Ureter (tissue), 1 donor: ENCODE measurements at regions not wholly inside any gene's neighbourhood (a gene's known extent, or its start where the extent isn't known, plus 50 kb on each side); places are given as distances from the start of the nearest gene placed in this dataset.

Experiments used
- DNase-seq: peaks from one replicate; pipeline ENCODE4 v3.0.0-alpha.2; 2020; ENCODE audit warnings: low spot score
- donor health status: DM: yes; HTN: yes; CAD: no.

DNA sequence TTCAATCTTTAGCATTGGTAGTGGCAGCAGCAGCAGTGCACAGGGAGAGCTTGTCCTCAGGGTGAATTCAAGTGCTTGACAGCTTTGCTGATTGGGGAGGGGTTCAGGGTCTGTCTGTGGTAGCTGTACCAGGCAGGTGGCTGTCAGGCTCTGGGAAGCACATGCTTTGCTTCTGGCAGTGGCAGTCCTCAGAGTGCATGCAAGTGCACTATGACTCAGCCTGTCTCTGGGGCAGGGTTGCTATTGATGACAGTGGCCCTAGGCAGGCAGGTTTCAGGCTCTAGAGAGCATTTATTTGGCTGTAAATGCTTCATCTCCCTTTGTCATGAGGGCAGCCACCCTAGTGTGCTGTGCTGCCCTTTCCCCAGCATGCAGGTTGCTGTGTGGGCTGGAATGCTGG is 251.9 kb upstream of the LRRC7 start:
- DNase-seq: no peak

DNA sequence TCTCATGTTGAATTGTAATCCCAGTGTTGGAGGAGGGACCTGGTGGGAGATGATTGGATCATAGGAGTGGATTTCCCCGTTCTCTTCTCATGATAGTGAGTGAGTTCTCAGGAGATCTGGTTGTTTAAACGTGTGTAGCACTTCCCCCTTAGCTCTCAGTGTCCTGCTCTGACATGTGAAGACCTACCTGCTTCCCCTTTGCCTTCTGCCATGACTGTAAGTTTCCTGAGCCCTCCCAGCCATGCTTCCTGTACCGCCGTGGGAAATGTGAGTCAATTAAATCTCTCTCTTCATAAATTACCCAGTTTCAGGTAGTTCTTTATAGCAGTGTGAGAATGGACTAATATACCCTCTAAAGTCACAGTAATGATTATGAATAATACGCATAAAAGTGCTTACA is 248.4 kb upstream of the LRRC7 start:
- DNase-seq: no peak

DNA sequence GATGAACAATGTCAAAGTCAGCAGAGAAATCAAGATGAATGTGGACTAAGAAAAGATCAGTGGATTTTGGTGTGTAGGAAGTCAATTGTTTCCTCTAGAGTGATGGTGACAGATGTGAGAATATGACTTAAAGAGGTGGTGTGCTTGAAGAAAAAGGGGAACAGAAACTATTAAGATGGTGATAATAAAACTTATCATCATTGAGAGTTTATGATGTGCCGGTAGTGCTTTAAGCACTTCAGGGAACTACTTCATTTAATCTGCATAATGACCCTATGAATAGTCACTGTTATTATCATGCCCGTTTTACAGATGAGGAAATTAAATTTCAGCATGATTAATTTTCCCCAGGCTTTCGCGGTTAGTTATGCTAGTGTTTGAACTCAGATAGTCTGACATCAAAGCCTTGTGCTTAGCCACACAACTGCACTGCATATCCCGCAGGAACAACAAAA is 246.9 kb upstream of the LRRC7 start:
- no peak for DNase-seq

DNA sequence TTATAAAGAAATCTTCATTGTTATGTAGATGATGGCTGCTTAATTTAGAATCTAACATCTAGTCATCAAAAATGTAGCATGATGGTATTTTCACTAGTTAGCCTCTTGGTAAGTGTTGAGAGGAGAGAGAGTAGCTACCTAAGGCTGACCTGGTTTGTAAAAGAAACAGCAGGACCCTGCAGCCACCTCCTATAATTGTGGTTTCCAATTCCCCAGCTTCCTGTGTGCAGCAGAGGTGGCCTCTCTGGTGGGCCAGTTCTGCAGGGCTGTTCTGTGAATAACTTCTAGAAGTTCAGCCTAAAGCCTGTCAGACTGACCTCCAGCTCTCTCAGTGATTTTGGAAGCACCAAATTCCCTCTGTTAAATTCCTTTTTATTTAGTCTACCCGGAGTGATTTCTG is 246.4 kb upstream of the LRRC7 start:
- no peak for DNase-seq

DNA sequence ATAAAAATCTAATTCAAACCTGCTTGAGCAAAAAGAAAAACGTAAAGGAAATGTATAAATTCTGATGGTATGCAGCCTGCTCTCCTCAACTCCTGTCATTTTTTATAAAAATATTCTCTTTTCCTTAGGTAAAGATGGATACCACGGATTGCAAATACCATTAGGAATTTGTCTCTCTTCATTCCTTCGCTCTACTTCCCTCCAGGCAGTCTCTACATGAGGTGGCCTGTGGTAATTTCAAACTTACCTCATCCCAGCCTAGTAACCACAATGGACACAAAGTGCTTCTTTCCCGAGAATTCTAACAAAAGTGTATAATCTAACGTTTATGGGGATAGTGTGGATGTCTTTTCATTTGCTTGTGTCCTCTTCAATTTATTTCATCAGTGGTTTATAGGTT is 239.5 kb upstream of the LRRC7 start:
- DNase-seq: no peak

DNA sequence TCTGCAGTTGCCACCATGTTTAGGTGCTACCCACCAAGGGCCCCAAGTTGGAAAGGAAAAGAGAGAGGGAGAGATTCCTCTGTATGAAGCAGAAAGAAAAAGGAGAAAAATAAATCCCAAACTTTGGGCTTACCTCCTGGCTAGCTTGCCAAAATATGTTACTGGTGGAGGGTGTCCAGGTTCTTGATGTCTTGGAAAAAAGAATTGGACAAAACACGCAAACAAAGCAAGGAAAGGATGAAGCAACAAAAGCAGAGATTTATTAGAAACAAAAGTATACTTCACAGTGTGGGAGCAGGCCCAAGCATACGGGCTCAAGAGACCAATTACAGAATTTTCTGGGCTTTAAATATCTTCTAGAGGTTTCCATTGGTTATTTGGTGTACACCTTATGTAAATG is 204.5 kb upstream of the LRRC7 start:
- DNase-seq: no peak

DNA sequence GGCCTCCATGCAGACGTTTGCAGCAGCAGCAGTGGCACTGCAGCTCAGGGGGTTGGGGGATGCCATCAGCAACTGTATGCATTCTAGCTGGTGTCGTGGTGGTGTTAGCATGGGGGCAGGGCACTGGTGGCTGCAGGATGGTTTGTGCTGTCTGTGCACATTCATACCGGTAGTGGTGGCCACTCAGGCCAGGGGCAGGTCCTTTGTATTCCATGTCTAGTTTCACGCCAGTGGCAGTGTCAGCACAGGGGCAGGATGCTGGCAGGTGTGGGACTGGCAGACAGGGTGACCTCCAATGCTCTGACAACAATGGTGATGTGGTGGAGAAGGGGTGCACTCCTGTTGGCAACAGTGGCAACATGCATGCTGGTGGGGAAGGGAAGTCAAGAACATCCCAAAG is 194.2 kb upstream of the LRRC7 start:
- DNase-seq: no peak

DNA sequence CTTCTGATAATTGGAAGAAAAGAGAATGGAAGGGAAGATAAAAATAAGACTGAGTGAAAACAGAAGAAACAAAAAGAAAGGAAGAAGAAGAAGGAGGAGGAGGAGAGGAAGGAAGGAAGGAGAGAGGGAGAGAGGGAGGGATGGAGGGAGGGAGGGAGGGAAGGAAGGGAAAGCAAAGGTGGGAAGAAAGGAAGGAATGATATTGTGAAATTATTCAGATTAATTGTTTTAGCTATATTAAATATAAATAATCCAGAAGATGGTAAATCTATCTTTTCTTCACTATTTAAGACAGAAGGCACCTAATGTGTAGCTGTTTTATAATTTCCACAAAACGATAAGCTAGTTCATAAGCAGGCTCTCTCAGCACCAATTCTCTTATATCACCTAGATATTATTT is 191.3 kb upstream of the LRRC7 start:
- DNase-seq: no peak

DNA sequence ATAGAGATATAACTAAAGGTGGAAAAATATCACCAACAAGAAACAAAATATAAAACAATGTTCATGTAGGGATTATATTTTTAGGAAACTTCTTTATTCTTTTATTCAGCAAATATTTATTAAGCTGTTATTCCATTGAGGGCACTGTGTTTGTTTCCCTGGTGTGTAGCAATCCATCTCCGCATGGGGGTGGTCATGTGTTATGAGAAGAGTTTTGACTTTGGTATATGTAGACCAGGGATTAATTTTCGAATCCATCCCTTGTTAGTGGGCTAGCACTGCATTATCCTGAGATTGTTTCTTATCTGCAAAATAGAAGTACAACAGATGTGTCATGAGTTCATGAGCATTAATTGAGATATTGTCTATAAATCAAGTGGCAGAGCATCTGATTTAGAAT is 190.2 kb upstream of the LRRC7 start:
- DNase-seq: no peak

DNA sequence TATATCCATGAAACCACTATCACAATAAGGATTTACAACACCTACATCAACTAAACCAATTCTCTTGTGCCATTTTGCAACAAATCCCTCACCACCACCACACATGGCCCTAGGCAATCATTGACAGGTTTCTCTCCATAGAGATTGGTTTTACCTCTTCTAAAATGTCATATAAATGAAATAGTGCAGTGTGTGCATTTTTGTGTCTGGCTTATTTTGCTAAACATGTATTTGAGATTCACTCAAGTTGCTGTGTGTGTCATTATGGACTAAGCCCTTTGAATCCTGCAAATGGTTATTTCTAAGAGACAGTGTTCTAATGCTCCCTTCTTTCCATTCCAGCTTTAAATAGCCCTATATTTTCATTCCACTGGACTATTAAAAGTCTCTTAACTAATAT is 179.7 kb upstream of the LRRC7 start:
- no peak for DNase-seq

DNA sequence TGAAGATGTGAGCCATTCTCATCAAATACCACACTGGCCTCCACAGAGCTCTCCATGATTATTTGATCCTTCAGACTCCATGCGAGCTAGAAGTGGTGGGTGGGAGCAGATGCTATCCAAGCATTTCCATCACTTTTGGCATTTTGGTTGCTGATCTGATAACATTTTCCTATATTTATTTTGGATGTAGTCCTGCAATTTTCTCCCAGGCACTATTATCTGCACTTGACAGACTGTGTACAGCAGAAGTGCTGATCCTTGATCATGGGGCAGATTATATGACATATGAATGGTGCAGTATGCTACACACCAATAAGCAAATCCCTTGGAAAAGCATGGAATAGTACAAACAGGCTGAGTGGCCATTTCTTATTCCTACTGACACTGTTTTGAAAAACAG is 167.6 kb upstream of the LRRC7 start:
- DNase-seq: no peak

DNA sequence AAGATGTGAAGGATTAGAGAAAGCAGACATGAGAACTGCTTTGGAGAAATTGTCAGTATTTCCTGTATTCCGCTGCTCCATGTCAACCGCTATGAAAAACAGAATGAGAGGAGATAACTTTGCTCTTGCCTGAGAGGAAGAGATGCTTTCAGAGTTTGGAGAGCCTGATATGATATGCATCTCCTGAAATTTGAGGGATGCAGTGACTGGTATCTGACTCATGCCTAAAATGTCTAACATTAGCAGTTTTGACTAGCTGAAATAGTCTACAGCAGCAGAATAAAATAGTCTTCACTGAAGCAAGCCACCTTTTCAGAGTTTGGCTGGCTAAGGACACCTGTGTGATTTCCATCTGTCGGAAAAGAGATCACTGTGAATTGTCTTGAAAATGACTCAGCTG is 165.8 kb upstream of the LRRC7 start:
- DNase-seq: no peak

DNA sequence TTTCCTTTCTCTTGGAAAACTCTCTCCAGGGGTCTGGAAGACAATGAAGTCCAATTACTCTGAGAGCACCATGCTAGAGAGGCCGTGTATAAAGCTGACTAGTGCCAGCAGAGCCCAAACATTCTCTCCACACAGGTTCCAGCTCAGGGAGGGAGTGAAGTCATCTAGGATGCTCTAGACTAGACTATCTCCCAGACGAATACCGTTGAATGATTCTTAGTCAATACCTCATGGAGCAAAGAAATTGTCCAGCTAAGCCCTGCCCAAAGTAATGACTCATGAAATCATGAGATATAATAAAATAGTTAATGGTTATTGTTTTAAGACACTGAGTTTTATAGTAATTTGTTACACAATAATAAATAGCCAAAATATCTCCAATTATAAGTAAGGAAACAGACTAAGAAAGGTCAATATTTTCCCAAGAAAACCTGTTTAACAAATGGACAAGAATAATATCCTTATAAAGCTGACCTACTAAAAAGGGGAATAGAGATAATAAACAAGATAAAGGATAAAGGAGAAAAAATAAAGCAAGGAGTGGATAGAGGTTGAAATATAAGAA is 163.9 kb upstream of the LRRC7 start:
- no peak for DNase-seq

DNA sequence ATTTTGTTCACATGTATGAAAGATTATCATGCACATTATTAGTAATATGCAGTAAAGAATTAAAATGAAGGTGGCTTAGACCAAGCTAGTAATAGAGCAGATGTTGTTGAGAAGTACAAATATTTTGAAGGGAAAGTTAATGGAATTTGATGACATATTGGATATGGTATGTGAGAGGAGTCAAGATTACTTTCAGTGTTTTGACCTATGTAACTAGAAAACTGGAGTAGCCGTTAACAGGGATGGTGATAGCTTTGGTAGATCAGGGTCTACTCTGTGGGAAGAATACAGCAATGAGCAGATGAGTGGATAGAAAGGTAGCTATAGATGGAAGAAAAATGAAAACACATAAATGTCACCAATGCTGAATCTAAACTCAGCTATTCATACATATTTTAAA is 163.2 kb upstream of the LRRC7 start:
- no peak for DNase-seq

DNA sequence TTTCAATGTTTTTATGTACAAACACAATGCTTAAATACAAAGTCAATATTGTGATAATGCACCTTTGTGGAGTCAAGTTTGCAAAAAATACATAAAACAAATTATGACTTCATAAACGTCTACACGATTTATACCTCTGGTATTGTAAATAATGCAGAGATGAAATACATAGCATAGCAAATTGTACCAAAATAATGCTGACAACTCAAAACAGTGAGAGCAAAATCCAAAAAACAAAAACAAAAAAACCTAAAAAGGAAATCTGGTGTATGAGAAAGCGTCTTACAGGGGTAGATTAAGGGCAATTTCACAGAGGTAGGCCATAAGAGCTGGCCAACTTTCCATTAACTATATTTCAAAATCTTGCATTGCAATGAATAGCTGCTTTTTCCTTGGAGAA is 161.5 kb upstream of the LRRC7 start:
- DNase-seq: no peak

DNA sequence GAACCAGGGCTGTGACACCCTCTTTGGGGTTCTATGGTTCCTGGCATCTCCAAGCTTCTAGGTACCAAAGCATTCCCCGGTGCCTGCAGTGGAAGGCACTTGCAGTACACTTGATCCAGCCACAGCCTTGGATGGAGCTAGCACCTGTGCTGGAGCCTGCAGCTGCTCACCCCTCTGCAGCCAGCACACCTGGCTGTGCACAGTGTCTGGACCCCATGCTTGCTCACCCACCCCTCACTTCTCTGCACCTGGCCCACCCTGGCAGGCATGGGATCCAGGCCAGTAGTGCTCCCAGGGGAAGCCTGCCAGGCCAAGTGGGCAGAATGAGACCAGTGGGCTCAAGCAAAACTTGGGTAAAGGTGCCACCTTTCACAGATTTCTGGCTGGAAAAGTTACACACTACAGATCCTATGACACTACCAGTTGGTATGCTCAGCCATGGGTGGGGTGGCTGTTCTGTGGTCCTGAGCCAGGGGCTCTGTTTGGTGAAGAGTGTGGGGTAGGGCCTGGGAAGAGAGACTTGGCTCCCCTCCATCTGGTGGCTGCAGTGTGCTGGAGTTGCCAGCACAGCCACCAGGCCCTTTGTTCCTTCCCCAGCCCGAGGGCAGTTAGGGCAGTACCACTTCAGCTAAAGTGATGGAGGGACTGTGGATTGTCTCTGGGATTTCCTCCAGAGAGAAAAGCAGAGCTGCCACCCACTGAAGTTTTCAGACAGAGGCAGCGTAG is 157.8 kb upstream of the LRRC7 start:
- no peak for DNase-seq

DNA sequence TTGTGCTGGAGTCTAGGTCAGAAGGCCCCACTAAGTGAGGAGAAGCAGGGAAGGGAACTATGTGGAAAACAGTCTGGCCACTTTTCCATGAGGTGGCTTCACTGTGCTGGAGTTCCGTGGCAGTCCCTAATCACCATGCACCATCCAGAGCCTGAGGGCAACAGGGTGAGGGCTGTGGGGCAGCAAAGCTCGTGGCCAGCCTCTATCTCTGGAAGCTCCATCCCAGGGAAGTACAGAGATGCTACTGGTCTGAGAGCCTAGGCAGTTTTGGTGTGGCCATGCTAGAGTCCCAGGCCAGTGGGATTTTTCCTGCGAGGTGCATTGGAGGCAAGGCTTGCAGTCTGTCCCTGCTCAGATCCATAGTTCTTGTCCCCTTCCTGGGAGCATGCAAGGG is 157.3 kb upstream of the LRRC7 start:
- DNase-seq: no peak

DNA sequence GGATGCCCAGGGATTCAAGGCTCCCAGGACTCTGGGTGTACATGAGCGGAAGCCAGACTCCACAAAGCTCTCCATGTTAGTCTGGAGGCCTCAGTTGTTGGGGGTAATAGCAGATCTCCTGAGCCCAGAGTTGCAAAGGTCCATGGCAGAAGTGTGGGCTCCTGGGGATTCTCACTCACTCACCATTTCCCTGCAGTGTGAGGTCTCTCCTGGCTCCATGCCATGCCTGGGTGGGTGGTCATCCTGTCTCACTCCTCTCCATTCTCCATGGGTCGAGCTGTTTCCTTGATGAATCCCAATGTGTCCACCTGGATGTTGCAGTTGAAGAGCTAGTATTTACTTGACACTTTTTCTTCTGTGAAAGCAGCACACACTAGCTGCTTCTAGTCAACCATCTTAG is 156.8 kb upstream of the LRRC7 start:
- no peak for DNase-seq

DNA sequence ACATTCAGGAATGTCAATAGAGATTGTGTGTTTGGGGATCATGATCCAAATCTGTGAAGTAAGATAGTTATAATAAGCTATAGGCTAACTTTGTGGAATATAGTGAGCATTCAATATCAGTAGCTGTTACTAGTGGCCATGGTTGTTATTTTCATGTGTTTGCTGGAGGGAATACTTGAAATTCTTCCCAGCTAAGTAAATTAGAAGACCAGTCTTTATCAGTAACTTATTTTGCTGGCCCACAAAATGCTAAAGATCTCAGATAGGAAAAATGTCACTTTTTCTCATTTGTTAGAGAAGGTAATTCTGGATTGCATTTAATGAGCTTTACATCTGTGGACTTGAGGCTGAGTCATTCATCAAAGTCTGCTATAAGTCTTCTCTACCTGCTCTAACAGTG is 156.1 kb upstream of the LRRC7 start:
- no peak for DNase-seq

DNA sequence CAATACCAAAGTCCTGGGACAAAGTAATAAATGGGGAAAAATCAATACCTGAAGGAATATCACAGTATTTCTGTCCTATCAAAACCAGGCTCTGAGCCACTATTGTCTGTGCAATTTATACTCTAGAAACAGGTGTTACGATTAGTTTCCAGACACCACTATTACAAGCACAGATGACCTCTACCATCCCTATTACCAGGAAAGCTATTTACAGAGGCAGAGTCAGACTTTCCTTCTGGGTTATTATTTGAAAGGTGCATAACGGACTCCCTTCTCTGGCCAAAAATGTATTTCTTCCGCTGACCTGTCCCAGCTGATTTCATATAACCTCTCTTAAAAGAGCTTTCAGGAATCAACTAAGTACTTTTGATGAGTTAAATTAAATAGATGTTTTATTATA is 154.6 kb upstream of the LRRC7 start:
- no peak for DNase-seq

DNA sequence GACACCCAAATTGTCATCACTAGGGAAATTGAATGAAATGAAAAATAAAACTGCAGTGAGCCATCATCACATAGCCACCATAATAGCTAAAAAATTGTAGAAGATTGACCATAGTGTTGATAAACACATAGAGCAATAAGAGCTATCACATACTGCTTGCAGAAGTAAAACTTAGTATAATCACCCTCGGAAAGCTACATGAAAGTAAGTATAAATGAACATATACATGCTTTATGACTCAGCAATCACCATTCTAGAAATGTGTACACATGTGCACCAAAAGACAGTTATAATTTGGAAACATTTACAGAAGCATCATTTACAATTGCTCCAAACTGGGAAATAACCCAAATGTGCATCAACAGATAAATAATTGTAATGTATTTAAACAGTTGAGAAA is 153.1 kb upstream of the LRRC7 start:
- no peak for DNase-seq

DNA sequence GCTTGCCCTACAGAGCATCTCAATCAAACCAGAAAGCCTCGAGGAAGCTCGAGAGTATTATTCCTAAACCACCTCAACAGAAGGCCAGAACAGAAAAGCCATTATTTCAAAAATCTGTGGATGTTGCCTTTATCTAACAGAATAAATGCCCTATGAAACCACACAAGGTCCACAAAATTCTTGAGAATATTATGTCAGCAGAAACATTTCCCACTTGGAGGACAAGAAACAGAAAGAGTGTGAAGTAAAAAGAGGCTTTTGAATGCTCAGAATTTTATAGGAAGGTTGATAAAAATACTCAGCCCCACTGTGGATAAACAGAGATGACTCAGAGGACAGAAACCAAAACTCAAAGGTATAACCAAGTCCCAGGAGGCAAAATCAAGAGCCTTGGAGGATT is 146.4 kb upstream of the LRRC7 start:
- no peak for DNase-seq

DNA sequence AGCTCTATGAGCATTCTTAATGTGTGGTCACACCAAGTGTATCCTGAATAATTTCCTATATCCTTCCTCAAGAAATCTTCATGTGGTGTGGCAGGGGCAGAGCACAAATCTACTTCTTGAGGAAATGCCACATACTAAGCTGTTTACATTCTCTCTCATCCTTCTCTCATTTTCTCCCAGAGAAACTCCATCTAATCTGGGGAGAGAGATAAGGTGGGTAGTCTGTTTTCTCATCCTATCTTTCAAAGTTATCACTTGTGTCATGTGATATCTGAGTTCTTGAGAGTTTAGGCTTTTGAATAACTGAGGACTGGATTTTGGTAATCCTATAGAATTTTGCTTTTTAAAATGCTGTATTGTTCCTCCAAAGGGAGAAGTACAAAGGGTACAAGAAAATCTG is 141.9 kb upstream of the LRRC7 start:
- no peak for DNase-seq

DNA sequence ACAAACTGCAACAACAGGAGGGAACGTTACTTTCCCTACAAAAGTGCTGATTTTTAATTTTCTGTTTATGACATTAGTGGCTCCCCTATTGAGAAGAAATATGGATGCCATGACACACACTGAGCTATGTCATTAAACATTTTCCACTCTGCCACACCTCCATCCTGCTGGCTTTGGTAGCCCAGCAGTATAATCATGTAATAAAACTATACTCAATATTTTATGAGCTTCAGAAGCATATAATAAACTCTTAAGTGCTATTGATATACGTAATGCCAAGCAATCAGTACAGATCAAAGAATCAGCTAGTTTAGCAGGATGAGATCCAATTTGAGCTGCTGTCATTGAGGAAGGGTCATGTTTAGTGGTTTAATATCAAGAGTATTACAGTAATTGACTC is 141.3 kb upstream of the LRRC7 start:
- DNase-seq: no peak
